K562 (cell line): ENCODE measurements at regions not wholly inside any gene's neighbourhood (a gene's known extent, or its start where the extent isn't known, plus 50 kb on each side); places are given as distances from the start of the nearest gene placed in this dataset.
"Not testable (repeated sequence)": the region's sequence is repeated elsewhere in the genome, so short reads cannot be mapped to it uniquely, and the experiment has no call there.

ENCODE experiments used
- ATAC-seq: fragments of 200-7000 bp; cut with Tn5 transposase; 3 replicates; pipeline ENCODE4 v1.9.1; 2020; ENCODE audit warnings: moderate library complexity
- BruUV-seq: library from RNA; stranded (reverse); fragments of 400-500 nt; replicated peaks from 2 replicates; lab custom pipeline; 2021; lab: Mats Ljungman, UMichigan
- CTCF ChIA-PET: fragments of 300-600 bp; formaldehyde crosslinking; extraction: SDS; loops from one replicate; lab custom pipeline; 2021; ENCODE audit warnings: low intra/inter-chr PET ratio; lab: Yijun Ruan, JAX
- POLR2A ChIA-PET: fragments of 300-600, 350-650 bp; sonication (Branson Sonifier 250); formaldehyde crosslinking; extraction: SDS; loops from one replicate; lab custom pipeline; 2021; ENCODE audit warnings: antibody characterized with exemption, inconsistent platforms; lab: Yijun Ruan, JAX
- DNase-seq, 4 experiments: peaks; one replicate each; pipeline versions ENCODE4 v3.0.0 to v3.0.0-alpha.2; 2011 to 2018; ENCODE audit warnings: low spot score in 3 of 4, mixed read lengths in 3 of 4; ENCODE audit errors: extremely low read depth in 1 of 4
- FAIRE-seq: peaks from 2 replicates; lab custom pipeline; 2011; peaks lifted over from hg19 to GRCh38; lab: Jason Lieb, UNC
- H2AFZ ChIP-seq: 2 replicates; pipeline ENCODE4 v1.6.0; 2011; ENCODE audit warnings: low read depth, low read length, control low read depth, inconsistent platforms
- H3K27ac ChIP-seq: fragments of 200-600 bp; 3 replicates; pipeline ENCODE4 v1.8.0; 2011; ENCODE audit warnings: low read depth, mild to moderate bottlenecking, control low read depth, inconsistent platforms, low read length, moderate library complexity, mixed read lengths; ENCODE audit errors: extremely low read depth
- H3K27me3 ChIP-seq, 2 experiments: fragments of 300-600 bp in 1 of 2; 2 replicates in 1 of 2; 3 replicates in 1 of 2; pipeline versions ENCODE4 v1.6.0 to v1.8.0; 2011; ENCODE audit warnings: inconsistent platforms in 2 of 2, low read length in 2 of 2, mild to moderate bottlenecking in 1 of 2, mixed read lengths in 1 of 2, moderate library complexity in 1 of 2; ENCODE audit not compliant: control insufficient read depth in 2 of 2, insufficient read depth in 2 of 2
- H3K36me3 ChIP-seq: fragments of 300-600 bp; 3 replicates; pipeline ENCODE4 v1.8.0; 2011; ENCODE audit warnings: mild to moderate bottlenecking, low read length, inconsistent platforms; ENCODE audit not compliant: control insufficient read depth, insufficient read depth
- H3K4me1 ChIP-seq, 2 experiments: fragments of 200-600 bp in 1 of 2; replicated peaks in 1 of 2; 2 replicates in 1 of 2; 3 replicates in 1 of 2; pipeline versions ENCODE4 v1.5.1 to v1.8.0; 2011; ENCODE audit warnings: inconsistent platforms in 2 of 2, low read length in 2 of 2, mild to moderate bottlenecking in 1 of 2, mixed read lengths in 1 of 2, moderate library complexity in 1 of 2; ENCODE audit not compliant: control insufficient read depth in 2 of 2, insufficient read depth in 2 of 2
- H3K4me2 ChIP-seq: 2 replicates; pipeline ENCODE4 v1.6.1; 2011; ENCODE audit warnings: low read length, control low read depth, inconsistent platforms, mixed read lengths; ENCODE audit not compliant: insufficient read depth
- H3K4me3 ChIP-seq: fragments of 200-600 bp; sonication (generic), shearing (Covaris generic); 2 replicates; pipeline ENCODE4 v1.5.1; 2016; ENCODE audit warnings: control low read depth, inconsistent platforms
- H3K79me2 ChIP-seq: fragments of 200-600 bp; 3 replicates; pipeline ENCODE4 v1.8.0; 2011; ENCODE audit warnings: low read length, inconsistent platforms; ENCODE audit not compliant: control insufficient read depth, insufficient read depth
- H3K9ac ChIP-seq, 2 experiments: 2 replicates each; pipeline versions ENCODE4 v1.6.0 to v1.6.1; 2011; ENCODE audit warnings: low read depth in 2 of 2, low read length in 2 of 2, control low read depth in 1 of 2, inconsistent platforms in 1 of 2, mild to moderate bottlenecking in 1 of 2, mixed read lengths in 1 of 2; ENCODE audit not compliant: insufficient read depth in 1 of 2
- H3K9me1 ChIP-seq: one replicate; pipeline ENCODE4 v1.6.0; 2011; ENCODE audit warnings: inconsistent platforms, mild to moderate bottlenecking, low read length, moderate library complexity; ENCODE audit not compliant: control insufficient read depth, insufficient read depth
- H3K9me3 ChIP-seq: replicated peaks from 2 replicates; pipeline ENCODE4 v1.5.1; 2011; ENCODE audit warnings: low read depth, low read length, inconsistent platforms; ENCODE audit not compliant: control insufficient read depth, insufficient read depth
- H4K20me1 ChIP-seq: replicated peaks from 2 replicates; pipeline ENCODE4 v1.6.1; 2011; ENCODE audit warnings: low read length, inconsistent platforms, mixed read lengths; ENCODE audit not compliant: control insufficient read depth, insufficient read depth
- CBX2 ChIP-seq: fragments of 200-600 bp; sonication (generic); IDR thresholded peaks from one replicate; pipeline ENCODE4 v1.6.1; 2012; ENCODE audit warnings: mild to moderate bottlenecking, low read length, inconsistent platforms; ENCODE audit not compliant: insufficient read depth, poor library complexity, severe bottlenecking
- CBX5 ChIP-seq: IDR thresholded peaks from 2 replicates; pipeline ENCODE4 v1.6.1; 2014; ENCODE audit warnings: low read depth, borderline replicate concordance
- CREBBP ChIP-seq: IDR thresholded peaks from one replicate; pipeline ENCODE4 v1.6.1; 2012; ENCODE audit warnings: low read depth, mild to moderate bottlenecking, control low read depth, inconsistent platforms, low read length
- CXXC5 ChIP-seq: fragments of 250-450 bp; sonication (Bioruptor Pico); IDR thresholded peaks from 2 replicates; pipeline ENCODE4 v1.8.0; 2022; ENCODE audit warnings: inconsistent platforms, mild to moderate bottlenecking, moderate library complexity
- NUFIP1 ChIP-seq: fragments of 450-650 bp; IDR thresholded peaks from 2 replicates; pipeline ENCODE4 v1.6.1; 2018; ENCODE audit not compliant: partially characterized antibody
- POLR3G ChIP-seq: IDR thresholded peaks from 2 replicates; pipeline ENCODE4 v1.6.1; 2011; ENCODE audit not compliant: insufficient read length, insufficient replicate concordance; ENCODE audit errors: extremely low read depth
- SRSF9 ChIP-seq: fragments of 200-400 bp; formaldehyde crosslinking; IDR thresholded peaks from 2 replicates; pipeline ENCODE4 v1.6.1; 2017; ENCODE audit warnings: low read depth, low read length, borderline replicate concordance
- ZNF398 ChIP-seq: fragments of 250-450 bp; sonication (Bioruptor Pico); IDR thresholded peaks from 2 replicates; pipeline ENCODE4 v1.8.0; 2021; ENCODE audit warnings: moderate library complexity, mild to moderate bottlenecking, inconsistent platforms
- ZNF444 ChIP-seq: fragments of 250-450 bp; sonication (Bioruptor Pico); IDR thresholded peaks from 2 replicates; pipeline ENCODE4 v1.4.0; 2020; ENCODE audit warnings: mild to moderate bottlenecking, moderate library complexity
- ZNF586 ChIP-seq: fragments of 450-650 bp; formaldehyde crosslinking; conservative IDR thresholded peaks from 2 replicates; pipeline ENCODE4 v1.4.0; 2020; ENCODE audit warnings: mild to moderate bottlenecking, moderate library complexity
- WGBS: fragments of 100-300 bp; shearing (Covaris generic); methylation state at CpG from one replicate; pipeline ENCODE4 v1.1.6; 2016; ENCODE audit warnings: low coverage, mixed read lengths; ENCODE audit not compliant: insufficient coverage; ENCODE audit errors: missing lambda C conversion rate; 5-methylcytosine and 5-hydroxymethylcytosine counted together
- in situ Hi-C: fragments of 300-500 bp; cut with MboI; formaldehyde crosslinking; loops from 4 replicates; pipeline ENCODE4 v1.15.0; 2018; ENCODE audit warnings: inconsistent platforms, mixed read lengths
- intact Hi-C: fragments of 100-400 bp; cut with micrococcal nuclease; formaldehyde crosslinking; loops from 2 replicates; pipeline ENCODE4 v1.14.2; 2022
- TF ChIP-seq, protein P1 (sequence below): sonication (generic); formaldehyde crosslinking; IDR thresholded peaks from 2 replicates; pipeline ENCODE4 v1.8.0; 2022; ENCODE audit warnings: missing genetic modification reagents, mild to moderate bottlenecking, moderate library complexity, borderline replicate concordance

DNA sequence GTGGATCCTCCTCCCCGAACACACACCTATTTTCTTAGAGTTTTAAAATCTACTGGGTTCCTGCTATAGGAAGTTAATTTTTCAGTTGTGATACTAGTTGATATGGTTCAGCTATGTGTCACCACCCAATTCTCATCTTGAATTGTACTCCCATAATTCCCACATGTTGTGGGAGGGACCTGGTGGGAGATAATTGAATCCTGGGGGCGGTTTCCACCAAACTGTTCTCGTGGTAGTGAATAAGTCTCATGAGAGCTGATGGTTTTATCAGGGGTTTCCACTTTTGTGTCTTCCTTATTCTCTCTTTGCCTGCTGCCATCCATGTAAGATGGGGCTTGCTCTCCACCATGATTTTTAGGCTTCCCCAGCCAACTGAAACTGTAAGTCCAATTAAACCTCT lies 571.6 kb downstream of the KCNA4 start:
- H3K79me2 ChIP-seq, CTCF ChIA-PET, H2AFZ ChIP-seq, H3K4me2 ChIP-seq, intact Hi-C loops, BruUV-seq, FAIRE-seq, H3K9ac ChIP-seq, DNase-seq, H3K9me1 ChIP-seq, H3K36me3 ChIP-seq, H3K9me3 ChIP-seq, H3K27ac ChIP-seq, H3K4me3 ChIP-seq, H3K27me3 ChIP-seq, in situ Hi-C loops, ATAC-seq, H3K4me1 ChIP-seq, H4K20me1 ChIP-seq, POLR2A ChIA-PET: not testable (repeated sequence)
- WGBS: 0% methylated on average over 3 of the region's 3 CpGs

- DNase-seq (no peak), FAIRE-seq (no peak), ATAC-seq (no peak)
- Histone ChIP-seq H2AFZ (no peak overlapping the region), H4K20me1 (no peaks in the 10 kb centered on the region), H3K27me3 (no peaks in the 10 kb centered on the region), H3K9me3 (no peaks in the 10 kb centered on the region), H3K4me3 (no peak overlapping the region), H3K4me1 (no peaks in the 10 kb centered on the region), H3K9ac (no peak overlapping the region), H3K27ac (no peak overlapping the region), H3K4me2 (no peak overlapping the region), H3K9me1 (no peaks in the 10 kb centered on the region), H3K79me2 (no peaks in the 10 kb centered on the region), H3K36me3 (no peaks in the 10 kb centered on the region)
- POLR2A ChIA-PET: no interaction called here
- CTCF ChIA-PET: no interaction called here
- WGBS: 8% methylated on average over 1 of the region's 1 CpG
- TF ChIP-seq POLR3G (no peak), ZNF586 (CRISPR knock-in tag) (no peak), CBX2 (no peak), CREBBP (no peak), ZNF398 (no peak), ZNF444 (CRISPR knock-in tag) (no peak), SRSF9 (no peak), CBX5 (no peak), CXXC5 (CRISPR knock-in tag) (no peak), NUFIP1 (no peak)
- TF ChIP-seq, protein P1, sequence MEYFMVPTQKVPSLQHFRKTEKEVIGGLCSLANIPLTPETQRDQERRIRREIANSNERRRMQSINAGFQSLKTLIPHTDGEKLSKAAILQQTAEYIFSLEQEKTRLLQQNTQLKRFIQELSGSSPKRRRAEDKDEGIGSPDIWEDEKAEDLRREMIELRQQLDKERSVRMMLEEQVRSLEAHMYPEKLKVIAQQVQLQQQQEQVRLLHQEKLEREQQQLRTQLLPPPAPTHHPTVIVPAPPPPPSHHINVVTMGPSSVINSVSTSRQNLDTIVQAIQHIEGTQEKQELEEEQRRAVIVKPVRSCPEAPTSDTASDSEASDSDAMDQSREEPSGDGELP (CRISPR knock-in tag): no peak
- intact Hi-C loops (loop anchor here (10.0 kb wide), 2 partner anchors 896 to 1476 kb away; no protein-coding TSS in a partner anchor), in situ Hi-C loops (no loop called here)
- BruUV-seq: no TSS peak
Observed at GRCh38 chr11:29438815-29439214, 578.0 kb downstream of the KCNA4 start.
